ENCODE measurements at regions not wholly inside any gene's neighbourhood (a gene's known extent, or its start where the extent isn't known, plus 50 kb on each side); places are given as distances from the start of the nearest gene placed in this dataset.
"Not testable (repeated sequence)": the region's sequence is repeated elsewhere in the genome, so short reads cannot be mapped to it uniquely, and the experiment has no call there.

GRCh38 chr3:118801899-118802298 is 232.7 kb downstream of the IGSF11 start:
- no peaks in the 10 kb centered on the region for H3K36me3 ChIP-seq (ENCODE audit: insufficient read depth in 1 of 2, low read depth in 1 of 2)
- WGBS, 3 donors: 37 to 71% (median 49%) methylated on average over 8 of the region's 8 CpGs
- H3K4me3 ChIP-seq: no peak overlapping the region
- no peak for TF ChIP-seq CTCF (IDR thresholded peaks at IDR 0.05)
- H3K9me3 ChIP-seq: no peaks in the 10 kb centered on the region
- no peak overlapping the region for H3K27ac ChIP-seq
- intact Hi-C loops (cut with DNase I): no loop called here
- peaks cover 0 to 2% (median 0%) of the 10 kb centered on the region in 3 donors for H3K27me3 ChIP-seq (ENCODE audit: insufficient read depth in 3 of 3, low read length in 2 of 3)
- DNase-seq (no peak), ATAC-seq (no peak)
- H3K4me1 ChIP-seq: no peaks in the 10 kb centered on the region

- WGBS, 3 donors: 80 to 87% (median 86%) methylated on average over 13 of the region's 13 CpGs
- Histone ChIP-seq H3K4me3 (no peak overlapping the region), H3K9me3 (no peaks in the 10 kb centered on the region), H3K27me3 (ENCODE audit: insufficient read depth in 3 of 3, low read length in 2 of 3) (peaks cover 0 to 2% (median 0%) of the 10 kb centered on the region in 3 donors), H3K4me1 (no peaks in the 10 kb centered on the region), H3K27ac (no peak overlapping the region), H3K36me3 (ENCODE audit: insufficient read depth in 1 of 2, low read depth in 1 of 2) (no peaks in the 10 kb centered on the region)
- no peak for TF ChIP-seq CTCF (IDR thresholded peaks at IDR 0.05)
- DNase-seq (no peak), ATAC-seq (no peak)
- intact Hi-C loops (cut with DNase I): no loop called here
Measured at GRCh38 chr3:118802325-118803095, 232.1 kb downstream of the IGSF11 start.

GRCh38 chr3:118803096-118803476 is 231.6 kb downstream of the IGSF11 start:
- intact Hi-C loops (cut with DNase I): no loop called here
- H3K9me3 ChIP-seq: no peaks in the 10 kb centered on the region
- 85 to 92% (median 88%) methylated on average over 3 of the region's 3 CpGs for WGBS, 3 donors
- DNase-seq: no peak
- no peak for TF ChIP-seq CTCF (IDR thresholded peaks at IDR 0.05)
- no peak overlapping the region for H3K4me3 ChIP-seq
- H3K36me3 ChIP-seq (ENCODE audit: insufficient read depth in 1 of 2, low read depth in 1 of 2): no peaks in the 10 kb centered on the region
- H3K4me1 ChIP-seq: no peaks in the 10 kb centered on the region
- no peak for ATAC-seq
- no peak overlapping the region for H3K27ac ChIP-seq
- H3K27me3 ChIP-seq (ENCODE audit: insufficient read depth in 3 of 3, low read length in 2 of 3): peaks cover 0 to 2% (median 0%) of the 10 kb centered on the region in 3 donors

GRCh38 chr3:118805007-118805406 is 229.6 kb downstream of the IGSF11 start:
- ATAC-seq: no peak
- H3K4me3 ChIP-seq: no peak overlapping the region
- DNase-seq: no peak
- TF ChIP-seq CTCF (IDR thresholded peaks at IDR 0.05): no peak
- intact Hi-C loops (cut with DNase I): no loop called here
- H3K36me3 ChIP-seq (ENCODE audit: insufficient read depth in 1 of 2, low read depth in 1 of 2): no peaks in the 10 kb centered on the region
- no peak overlapping the region for H3K27ac ChIP-seq
- no peaks in the 10 kb centered on the region for H3K4me1 ChIP-seq
- no peaks in the 10 kb centered on the region for H3K9me3 ChIP-seq
- WGBS, 3 donors: 31 to 42% (median 38%) methylated on average over 2 of the region's 2 CpGs
- H3K27me3 ChIP-seq (ENCODE audit: insufficient read depth in 3 of 3, low read length in 2 of 3): peaks cover 0 to 2% (median 0%) of the 10 kb centered on the region in 3 donors

- intact Hi-C loops (cut with DNase I): no loop called here
- Histone ChIP-seq H3K27me3 (ENCODE audit: insufficient read depth in 3 of 3, low read length in 2 of 3) (peaks cover 0 to 2% (median 0%) of the 10 kb centered on the region in 3 donors), H3K9me3 (no peaks in the 10 kb centered on the region), H3K4me3 (no peak overlapping the region), H3K4me1 (no peaks in the 10 kb centered on the region), H3K27ac (no peak overlapping the region), H3K36me3 (ENCODE audit: insufficient read depth in 1 of 2, low read depth in 1 of 2) (no peaks in the 10 kb centered on the region)
- TF ChIP-seq CTCF (IDR thresholded peaks at IDR 0.05): no peak
- 86 to 91% (median 89%) methylated on average over 5 of the region's 5 CpGs for WGBS, 3 donors
- DNase-seq (no peak), ATAC-seq (no peak)
Measured at GRCh38 chr3:118806423-118806822, 228.2 kb downstream of the IGSF11 start.

- H3K4me1 ChIP-seq; intact Hi-C loops (cut with DNase I); H3K36me3 ChIP-seq (ENCODE audit: insufficient read depth in 1 of 2, low read depth in 1 of 2); H3K27ac ChIP-seq; H3K27me3 ChIP-seq (ENCODE audit: insufficient read depth in 3 of 3, low read length in 2 of 3); ATAC-seq; DNase-seq; H3K9me3 ChIP-seq; H3K4me3 ChIP-seq: not testable (repeated sequence)
- 92 to 99% (median 97%) methylated on average over 2 of the region's 2 CpGs for WGBS, 3 donors
Measured at GRCh38 chr3:118807349-118807748, 227.3 kb downstream of the IGSF11 start.
